Chondrocyte (in vitro differentiated cells): ENCODE measurements at regions not wholly inside any gene's neighbourhood (a gene's known extent, or its start where the extent isn't known, plus 50 kb on each side); places are given as distances from the start of the nearest gene placed in this dataset.

Experiments used
- DNase-seq: peaks from one replicate; pipeline ENCODE4 v3.0.0; 2021; ENCODE audit warnings: mixed read lengths, low spot score
- H3K27ac Mint-ChIP-seq: one replicate; pipeline ENCODE4 v1.8.0; 2021; ENCODE audit warnings: mild to moderate bottlenecking, moderate library complexity, mixed read lengths; ENCODE audit not compliant: unreplicated experiment
- H3K27me3 Mint-ChIP-seq: 2 replicates; pipeline ENCODE4 v1.8.0; 2021; ENCODE audit warnings: low read depth, mixed read lengths
- H3K36me3 Mint-ChIP-seq: 2 replicates; pipeline ENCODE4 v1.8.0; 2021; ENCODE audit warnings: low read depth, mixed read lengths
- H3K4me1 Mint-ChIP-seq: 2 replicates; pipeline ENCODE4 v1.8.0; 2021; ENCODE audit warnings: low read depth, mild to moderate bottlenecking, mixed read lengths
- H3K4me3 Mint-ChIP-seq: one replicate; pipeline ENCODE4 v1.8.0; 2021; ENCODE audit warnings: mild to moderate bottlenecking, moderate library complexity, mixed read lengths; ENCODE audit not compliant: unreplicated experiment
- H3K9me3 Mint-ChIP-seq: 2 replicates; pipeline ENCODE4 v1.8.0; 2021; ENCODE audit warnings: low read depth, mixed read lengths
- CTCF ChIP-seq: fragments of 200-600 bp; sonication (generic); IDR thresholded peaks from 2 replicates; pipeline ENCODE4 v1.5.0; 2021; ENCODE audit warnings: antibody characterized with exemption, mild to moderate bottlenecking, moderate library complexity

GRCh38 chr4:27490766-27491165 lies 630.1 kb downstream of the STIM2 start:
- no peaks in the 10 kb centered on the region for H3K36me3 Mint-ChIP-seq
- no peaks in the 10 kb centered on the region for H3K4me1 Mint-ChIP-seq
- no peak for DNase-seq
- no peak overlapping the region for H3K4me3 Mint-ChIP-seq
- TF ChIP-seq CTCF: no peak
- H3K9me3 Mint-ChIP-seq: no peaks in the 10 kb centered on the region
- peaks cover 2% of the 10 kb centered on the region for H3K27me3 Mint-ChIP-seq
- no peak overlapping the region for H3K27ac Mint-ChIP-seq

GRCh38 chr4:27506401-27506800 lies 645.8 kb downstream of the STIM2 start:
- H3K4me3 Mint-ChIP-seq: no peak overlapping the region
- no peaks in the 10 kb centered on the region for H3K4me1 Mint-ChIP-seq
- no peak for TF ChIP-seq CTCF
- H3K27ac Mint-ChIP-seq: no peak overlapping the region
- no peaks in the 10 kb centered on the region for H3K36me3 Mint-ChIP-seq
- no peaks in the 10 kb centered on the region for H3K9me3 Mint-ChIP-seq
- DNase-seq: no peak
- peaks cover 4% of the 10 kb centered on the region for H3K27me3 Mint-ChIP-seq

- Mint-ChIP-seq H3K4me3 (no peak overlapping the region), H3K27ac (no peak overlapping the region), H3K9me3 (peaks cover 7% of the 10 kb centered on the region), H3K27me3 (peaks cover 2% of the 10 kb centered on the region), H3K4me1 (no peaks in the 10 kb centered on the region), H3K36me3 (no peaks in the 10 kb centered on the region)
- TF ChIP-seq CTCF: no peak
- DNase-seq: no peak
Measured at GRCh38 chr4:27514711-27515110, 654.1 kb downstream of the STIM2 start.

GRCh38 chr4:27515140-27515539 lies 654.5 kb downstream of the STIM2 start:
- Mint-ChIP-seq H3K27me3 (peaks cover 2% of the 10 kb centered on the region), H3K36me3 (no peaks in the 10 kb centered on the region), H3K27ac (no peak overlapping the region), H3K4me1 (no peaks in the 10 kb centered on the region), H3K4me3 (no peak overlapping the region), H3K9me3 (peaks cover 7% of the 10 kb centered on the region)
- no peak for DNase-seq
- TF ChIP-seq CTCF: no peak

- no peak for TF ChIP-seq CTCF
- Mint-ChIP-seq H3K4me3 (no peak overlapping the region), H3K9me3 (peaks cover 3% of the 10 kb centered on the region), H3K36me3 (no peaks in the 10 kb centered on the region), H3K27ac (no peak overlapping the region), H3K27me3 (peaks cover 2% of the 10 kb centered on the region), H3K4me1 (no peaks in the 10 kb centered on the region)
- DNase-seq: no peak
Measured at GRCh38 chr4:27518876-27519275, 658.2 kb downstream of the STIM2 start.
